GM21423 (cell line): ENCODE measurements at regions not wholly inside any gene's neighbourhood (a gene's known extent, or its start where the extent isn't known, plus 50 kb on each side); places are given as distances from the start of the nearest gene placed in this dataset.

Experiments used
- ATAC-seq: cut with Tn5 transposase; IDR thresholded peaks from one replicate; pipeline ENCODE4 v1.9.1; 2021; ENCODE audit warnings: mild to moderate bottlenecking, moderate library complexity; ENCODE audit not compliant: unreplicated experiment

DNA sequence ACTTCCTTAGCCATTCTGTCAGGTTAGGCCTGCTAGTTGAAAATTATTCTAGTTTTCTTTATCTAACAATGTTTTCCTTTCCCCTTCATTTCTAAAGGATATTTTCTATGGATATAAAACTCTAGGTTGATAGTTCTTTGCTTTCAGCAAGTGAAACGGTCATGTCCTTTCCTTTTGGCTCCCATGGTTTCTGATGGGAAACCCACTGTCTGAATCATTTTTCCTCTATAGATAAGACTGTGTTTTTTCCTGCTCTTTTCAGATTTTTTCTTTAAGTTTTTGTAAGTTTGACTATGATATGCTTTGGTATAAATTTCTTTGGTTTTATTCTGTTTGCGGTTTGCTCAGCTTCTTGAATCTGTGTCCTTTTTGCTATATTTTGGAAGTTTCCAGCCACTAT, 800.9 kb downstream of the USP25 start:
- ATAC-seq, result no peak

DNA sequence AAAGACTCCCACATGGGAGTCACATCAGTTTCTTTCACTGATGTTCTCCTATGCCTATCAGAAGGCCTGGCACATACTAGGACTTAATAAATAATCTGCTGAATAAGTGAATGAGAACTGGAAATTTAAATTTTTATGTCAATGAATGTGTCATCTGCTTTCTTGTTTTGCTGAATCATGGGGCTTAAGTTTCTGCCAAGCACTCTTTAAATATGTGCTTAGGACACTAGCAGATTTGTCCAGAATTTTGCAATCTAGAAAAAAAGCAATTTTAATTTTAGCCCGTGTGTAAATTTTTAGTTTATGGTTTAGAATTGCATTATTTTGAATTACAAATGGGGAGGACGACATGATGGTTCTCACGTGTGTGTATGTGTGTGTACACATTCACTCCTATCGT, 803.1 kb downstream of the USP25 start:
- ATAC-seq, result no peak

DNA sequence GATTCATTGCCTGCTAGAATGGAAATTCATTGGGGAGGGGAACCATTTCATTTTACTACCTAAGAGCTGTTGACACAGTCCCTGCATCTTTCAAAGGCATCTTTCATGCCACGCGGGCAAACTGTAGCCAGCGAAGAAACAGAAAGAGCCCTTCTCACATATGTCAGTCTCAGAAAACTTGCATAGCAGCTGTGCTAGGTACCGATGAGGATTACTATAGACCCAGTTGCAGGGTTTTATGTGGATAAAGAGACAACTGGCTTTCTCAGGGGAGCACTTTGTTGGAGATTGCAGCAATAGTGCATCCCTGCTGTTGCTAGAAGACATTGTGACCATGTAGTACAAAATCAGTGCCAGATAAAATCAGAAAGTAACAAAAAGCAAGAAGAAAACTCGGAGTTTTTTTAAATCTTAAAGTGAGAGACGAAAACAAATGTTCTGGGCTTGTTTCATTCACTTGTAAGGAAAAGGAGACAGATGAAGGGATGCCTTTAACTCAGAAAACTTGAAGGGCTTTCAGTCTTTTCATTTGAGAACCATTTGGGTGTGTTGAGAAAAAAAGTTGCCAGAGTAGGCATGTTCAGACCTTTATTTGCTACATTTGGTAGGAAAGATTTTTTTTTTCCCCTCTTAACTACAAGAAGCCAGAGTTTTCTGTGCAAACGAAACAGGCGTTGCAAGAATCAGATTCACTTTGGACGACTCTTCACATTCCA, 804.1 kb downstream of the USP25 start:
- ATAC-seq, result no peak

DNA sequence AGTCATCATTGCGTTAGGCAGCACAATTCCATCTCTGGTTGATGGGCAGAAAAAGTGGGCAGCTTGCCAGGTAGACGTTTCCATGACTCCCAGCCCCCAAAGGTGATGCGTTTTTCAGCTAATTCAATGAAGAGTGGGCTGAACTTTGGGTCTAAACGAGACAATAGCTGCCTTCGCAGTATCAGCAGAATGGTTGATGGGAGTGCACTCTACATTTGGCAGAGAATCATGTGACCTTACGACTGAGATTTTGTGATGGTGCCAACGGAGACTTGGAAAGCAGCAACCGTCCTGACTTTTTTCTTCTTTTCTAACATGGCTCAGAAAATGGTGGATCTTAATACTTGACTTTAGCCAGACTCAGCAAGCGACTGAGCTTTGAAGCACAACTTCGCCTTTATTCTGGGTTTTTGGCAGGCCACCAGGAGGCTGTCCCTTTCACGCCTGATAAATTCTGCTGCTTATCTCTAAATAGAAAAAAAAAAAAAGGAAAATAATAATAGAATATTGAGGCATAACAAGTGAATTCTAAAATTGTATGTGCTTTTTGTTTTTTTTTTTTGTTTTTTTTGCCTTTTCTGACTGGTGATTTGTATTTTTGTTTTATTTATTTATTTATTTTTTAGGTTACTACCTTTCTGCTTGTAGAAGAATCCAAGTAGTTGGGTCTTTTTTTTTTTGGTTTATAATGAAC, 804.8 kb downstream of the USP25 start:
- no peak for ATAC-seq

DNA sequence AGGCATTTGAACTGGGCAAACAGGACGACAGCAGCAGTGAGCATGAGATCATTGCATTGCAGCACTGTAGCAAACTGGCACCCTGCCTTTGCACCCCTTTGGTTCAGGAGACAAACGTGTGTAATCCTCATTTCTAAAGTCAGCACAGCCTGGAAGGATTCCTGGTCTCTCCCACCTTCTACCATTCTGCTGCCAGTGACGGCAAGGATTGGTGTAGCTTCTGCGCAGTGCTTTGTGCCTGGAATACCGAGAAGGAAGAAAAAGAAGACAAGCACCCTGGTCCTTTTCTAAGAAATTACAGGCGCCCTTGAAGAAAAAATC, 805.3 kb downstream of the USP25 start:
- no peak for ATAC-seq

DNA sequence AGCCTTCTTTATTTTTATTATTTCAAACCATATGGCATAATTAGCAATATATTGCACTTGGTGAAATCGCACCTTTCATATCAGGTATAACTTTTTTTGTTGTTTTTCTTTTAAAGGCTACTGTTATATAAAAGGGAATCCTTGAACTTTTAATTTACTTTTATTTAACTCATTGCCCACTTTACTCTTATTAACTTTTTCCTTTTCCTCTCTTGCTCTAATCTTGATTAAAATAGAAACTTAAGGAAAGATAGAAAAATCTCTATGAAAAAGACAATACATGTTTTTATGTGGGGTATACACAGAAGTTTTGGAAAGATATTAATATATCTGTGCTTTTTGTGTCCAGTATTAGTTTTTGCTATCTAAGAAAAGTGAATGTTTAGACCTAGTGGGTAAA, 805.8 kb downstream of the USP25 start:
- no peak for ATAC-seq

DNA sequence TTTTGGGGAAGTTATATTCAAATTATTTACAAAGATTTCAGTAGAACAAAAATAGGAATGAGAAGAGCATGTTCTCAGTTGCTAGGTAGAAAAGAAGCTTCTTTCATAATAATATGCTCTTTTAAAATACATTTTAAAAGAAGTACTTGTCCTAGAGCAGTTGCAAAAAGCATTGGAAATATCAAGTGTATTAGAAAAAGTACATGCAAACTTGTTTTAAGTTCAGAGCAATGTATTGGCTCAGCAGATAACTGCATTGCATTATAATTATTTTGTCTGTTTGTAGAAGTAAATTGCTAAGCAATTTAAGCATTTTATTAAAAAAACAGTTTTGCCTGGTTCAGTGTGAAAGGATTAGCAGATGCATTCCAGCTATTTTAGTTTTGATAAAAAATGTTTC, 806.4 kb downstream of the USP25 start:
- no peak for ATAC-seq

DNA sequence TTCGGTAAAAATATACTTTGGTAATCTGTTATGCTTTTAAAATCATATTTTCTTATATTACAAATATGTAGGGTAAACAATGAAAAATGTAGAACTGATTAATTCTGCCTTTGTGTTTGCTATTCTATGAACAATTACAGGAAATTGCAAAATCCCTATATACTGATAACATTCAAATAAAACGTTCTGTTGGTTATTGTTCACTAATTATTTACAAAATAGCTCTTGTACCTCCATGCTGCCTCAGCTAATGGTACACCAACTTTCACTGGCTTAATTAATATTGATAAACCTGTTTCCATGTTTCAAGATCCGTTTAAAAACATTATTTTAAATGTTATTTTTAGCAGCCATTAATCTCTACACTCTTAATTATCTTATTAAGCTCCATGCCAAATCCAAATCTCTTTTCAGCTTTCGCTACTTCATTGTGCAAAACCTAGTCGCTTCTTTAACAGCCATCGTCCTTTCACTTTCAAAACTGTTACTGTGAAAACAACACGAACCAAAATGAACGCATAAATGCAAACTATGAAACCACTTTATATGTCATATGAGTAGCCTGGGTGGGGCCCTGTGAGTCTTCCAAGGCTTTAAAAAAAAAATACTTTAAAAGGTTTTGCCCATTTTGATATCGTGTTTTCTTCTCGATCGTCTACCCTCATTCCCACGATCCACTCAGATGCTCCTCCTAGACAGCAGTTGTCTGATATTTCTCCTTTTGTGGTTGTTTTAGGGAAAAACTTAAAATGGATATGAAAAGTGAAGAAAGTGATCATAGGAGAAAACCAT, 807.1 kb downstream of the USP25 start:
- ATAC-seq, result no peak

DNA sequence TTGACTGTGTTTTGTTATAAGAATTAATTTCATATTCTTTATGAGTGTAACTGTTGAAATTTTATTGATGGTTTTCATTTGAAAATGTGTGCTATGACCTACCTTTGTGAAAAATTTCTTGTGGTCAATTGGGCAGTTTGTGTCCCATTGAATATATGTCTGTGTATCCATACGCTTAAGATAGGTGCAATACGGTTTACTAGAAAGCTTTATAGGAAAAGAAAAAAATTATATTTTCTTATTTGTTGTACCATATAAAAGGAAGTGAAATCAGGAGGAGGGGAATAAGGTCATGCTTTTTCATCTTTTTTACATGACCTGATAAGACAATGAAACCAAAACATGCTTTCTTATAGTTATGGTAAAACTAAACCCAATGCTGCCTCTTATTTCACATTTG, 807.7 kb downstream of the USP25 start:
- no peak for ATAC-seq

DNA sequence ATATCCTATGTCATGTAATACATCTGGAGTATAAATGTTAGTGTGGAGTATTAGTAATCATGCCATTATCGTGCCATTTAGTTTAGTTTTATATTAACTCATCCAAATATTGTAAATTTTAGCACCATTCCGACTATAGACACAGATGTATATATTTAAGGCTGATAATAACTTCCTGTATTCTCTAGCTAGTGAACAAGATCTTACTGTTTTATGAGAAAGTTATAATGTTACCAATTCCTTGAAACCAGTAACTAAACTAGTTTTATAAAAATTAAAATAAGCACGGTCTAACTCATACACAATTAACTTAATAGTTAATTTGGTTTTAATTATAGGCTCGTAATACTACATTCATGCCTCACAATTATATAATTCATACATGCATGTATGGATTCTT, 808.6 kb downstream of the USP25 start:
- ATAC-seq, result no peak

DNA sequence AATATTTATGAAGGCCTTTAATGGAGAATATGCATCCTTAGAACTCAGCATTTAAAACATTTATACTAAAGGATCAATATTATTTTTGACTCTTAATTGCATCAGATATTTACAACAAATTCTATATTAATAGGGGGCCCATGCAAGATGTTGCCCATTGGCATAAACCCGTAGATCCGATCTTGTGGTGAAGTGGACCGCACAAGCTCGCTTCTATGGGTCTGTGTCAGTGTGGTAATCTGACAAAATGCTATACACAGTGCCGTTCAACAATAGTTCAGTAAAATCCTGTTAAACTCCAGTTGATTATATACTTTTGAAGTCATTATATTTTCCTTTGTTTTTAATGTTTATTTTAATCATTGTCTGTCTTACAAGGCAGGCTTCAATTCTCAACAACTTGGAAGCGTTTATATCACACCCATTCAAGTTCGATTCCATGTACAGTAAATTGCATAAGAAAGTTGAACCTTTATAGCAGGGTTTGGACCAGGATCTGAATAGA, 809.2 kb downstream of the USP25 start:
- no peak for ATAC-seq

DNA sequence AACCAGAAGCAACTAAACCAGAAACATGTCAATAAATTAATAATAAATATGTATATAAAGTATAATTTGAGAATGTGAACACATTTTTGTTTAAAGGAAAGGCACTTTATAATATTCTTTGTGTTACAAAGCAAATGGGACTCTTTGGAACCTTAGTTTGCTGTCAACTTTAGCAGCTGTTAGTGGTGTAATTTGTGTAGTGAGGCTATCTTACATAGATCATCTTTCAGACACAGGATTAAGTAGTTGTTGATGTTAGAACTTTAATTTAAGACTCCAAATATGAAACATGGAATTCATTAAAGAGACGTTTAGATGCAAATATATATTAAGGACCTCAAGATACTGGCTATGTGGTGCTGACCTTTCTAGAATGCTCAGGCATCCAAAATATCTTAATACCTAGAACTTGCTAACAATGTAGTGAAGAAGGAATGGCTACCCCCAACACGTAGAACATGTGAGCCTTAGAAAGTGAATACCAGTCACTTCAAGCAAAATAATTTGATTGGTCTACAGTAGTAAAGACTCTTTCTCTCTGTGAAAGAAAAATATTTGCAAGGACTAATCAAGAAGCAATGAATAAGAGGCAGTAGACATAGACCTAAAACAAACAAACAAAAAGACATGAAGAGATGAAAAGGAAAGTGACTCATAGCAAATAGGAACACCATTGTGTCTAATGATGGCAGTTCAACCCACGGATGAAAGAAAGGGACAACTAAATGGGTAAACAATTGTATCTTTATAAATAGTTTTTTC, 811.4 kb downstream of the USP25 start:
- ATAC-seq, result no peak

DNA sequence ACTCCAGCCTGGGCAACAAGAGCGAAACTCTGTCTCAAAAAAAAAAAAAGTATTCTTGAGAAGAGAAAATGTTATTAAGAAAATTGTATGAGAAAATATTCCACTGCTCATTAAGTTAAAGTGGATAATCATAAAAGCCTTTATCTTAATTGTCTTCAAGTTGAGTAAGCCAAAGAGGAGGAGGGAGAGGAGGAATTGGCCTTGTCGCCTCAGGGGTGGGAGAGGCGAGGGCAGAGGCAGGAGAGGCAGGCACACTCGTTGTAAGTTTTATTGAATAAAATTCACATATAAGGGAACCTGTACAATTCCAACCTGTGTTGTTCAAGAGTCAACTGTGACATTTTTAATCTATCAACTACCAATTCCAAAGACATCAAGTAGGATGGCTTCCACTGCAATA, 820.3 kb downstream of the USP25 start:
- ATAC-seq, result no peak

DNA sequence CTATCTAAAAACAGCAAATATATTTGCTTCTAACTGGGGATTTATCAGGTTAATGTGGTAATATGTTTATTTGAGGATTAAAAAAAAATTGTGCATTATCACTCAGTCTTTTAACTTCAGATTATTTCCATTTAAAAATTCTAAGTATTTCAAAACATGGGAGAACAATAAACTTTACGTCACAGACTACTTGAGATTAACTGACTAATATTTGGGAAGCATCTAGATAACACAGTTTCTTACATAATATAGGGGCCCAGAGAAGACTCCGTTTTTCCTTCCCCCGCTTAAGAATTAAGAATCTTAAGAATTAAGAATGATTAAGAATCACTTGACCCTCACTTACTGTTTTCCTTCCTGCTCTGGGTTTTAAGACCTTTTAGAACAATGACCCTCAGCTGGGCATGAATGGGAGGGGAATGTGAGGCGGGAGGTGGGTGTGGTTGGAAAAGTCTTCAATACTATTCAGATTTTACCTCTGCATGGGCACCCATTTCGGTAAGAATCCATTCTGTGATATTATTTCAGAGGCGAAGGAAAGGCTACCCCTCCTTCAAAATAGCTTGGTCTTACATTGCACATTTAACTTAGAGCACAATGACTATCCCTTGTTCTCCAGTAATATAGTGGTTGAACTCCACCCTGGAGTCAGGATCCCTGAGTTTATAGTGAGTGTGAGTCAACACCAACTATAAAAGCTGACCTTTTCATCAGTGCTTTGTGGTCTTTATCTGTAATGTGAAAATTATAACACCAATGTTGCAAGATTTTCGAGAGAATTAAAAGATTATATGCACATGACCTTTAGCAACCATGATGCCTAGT, 821.3 kb downstream of the USP25 start:
- ATAC-seq, result no peak

DNA sequence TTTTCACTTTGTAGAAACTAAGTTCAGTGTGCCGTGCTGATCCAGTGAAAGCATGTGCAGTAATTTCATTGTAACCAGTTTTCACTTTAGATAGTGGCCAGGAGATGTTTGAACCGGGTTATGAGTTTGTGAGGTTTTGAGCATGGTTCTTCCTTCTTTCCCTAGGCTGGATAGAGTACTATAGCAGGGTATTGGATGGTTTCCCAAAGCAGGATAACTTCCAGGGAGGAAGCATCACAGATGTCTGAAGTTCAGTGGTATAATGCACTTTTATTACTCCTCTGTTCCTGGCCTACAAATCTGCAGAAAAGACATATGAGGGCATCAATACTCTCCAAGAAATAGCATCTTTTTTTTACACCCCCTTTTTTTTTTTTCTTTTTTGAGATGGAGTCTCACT, 823.1 kb downstream of the USP25 start:
- no peak for ATAC-seq

DNA sequence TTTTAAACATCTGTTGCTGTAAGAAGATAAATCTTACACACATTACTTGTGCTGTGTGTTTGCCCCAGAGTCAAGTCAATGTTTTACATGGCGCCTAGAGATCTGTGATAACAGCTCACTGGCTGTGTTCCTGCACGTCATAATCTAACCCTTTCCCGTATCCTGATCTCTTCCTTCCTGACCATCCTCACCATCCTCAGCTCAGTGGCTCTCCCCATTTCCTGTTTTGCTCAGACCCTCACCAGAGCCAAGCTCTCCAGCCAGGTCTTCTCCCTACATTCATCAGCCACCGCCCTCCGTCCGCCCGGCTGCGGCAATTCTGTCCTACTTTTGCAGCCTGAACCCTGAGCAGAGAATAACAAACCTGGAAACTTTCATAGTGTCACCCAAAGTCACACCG, 824.7 kb downstream of the USP25 start:
- ATAC-seq, result no peak

DNA sequence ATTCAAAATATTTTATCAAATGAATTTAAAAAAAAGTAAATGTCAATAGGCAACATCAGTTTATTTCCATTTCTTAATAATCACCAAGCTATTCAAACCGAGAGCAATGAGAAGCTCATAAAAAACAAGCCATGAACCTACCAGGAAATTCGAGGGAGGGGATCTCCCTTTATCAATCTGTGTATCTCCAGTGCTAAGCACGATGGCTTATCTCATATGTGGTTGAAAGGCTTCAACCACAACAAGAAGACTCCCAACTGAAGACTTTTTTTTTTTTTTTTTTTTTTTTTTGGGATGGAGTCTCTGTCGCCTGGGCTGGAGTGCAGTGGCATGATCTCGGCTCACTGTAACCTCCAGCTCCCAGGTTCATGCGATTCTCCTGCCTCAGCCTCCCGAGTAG, 833.3 kb downstream of the USP25 start:
- no peak for ATAC-seq

DNA sequence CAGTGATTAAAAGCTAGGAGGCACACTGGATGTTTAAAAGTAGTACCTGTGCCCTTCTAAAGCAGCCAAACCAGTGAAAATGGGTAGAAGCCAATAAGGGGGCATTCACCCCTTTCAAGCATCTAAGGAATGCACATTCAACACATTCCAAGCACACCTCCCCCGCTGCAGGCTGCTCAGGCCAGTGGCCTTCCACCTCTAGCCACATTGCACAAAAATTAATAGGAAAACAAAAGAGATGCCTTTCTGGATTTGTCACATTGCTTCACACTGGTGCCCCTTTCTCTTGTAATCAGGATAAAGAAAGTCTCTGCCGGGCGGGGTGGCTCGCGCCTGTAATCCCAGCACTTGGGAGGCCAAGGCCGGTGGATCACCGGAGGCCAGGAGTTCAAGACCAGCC, 834.0 kb downstream of the USP25 start:
- ATAC-seq, result no peak

DNA sequence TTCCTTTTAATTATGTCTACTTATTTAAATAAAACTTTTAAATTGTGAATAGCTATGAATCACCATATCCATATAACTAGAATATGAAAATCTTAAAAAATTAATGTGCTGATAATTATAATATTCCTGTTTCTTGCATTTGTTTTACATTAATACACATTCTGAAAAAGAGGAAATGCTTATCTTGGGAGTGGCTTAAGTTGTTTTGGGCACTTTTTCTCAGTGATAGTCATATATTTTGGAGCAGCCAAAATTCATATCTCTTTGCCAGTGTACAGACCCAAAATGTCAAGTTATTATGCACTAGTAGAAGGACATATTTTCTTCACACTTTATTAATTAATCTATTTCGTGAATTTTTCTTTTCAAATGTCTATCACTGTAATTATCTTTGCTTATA, 838.5 kb downstream of the USP25 start:
- ATAC-seq, result no peak

DNA sequence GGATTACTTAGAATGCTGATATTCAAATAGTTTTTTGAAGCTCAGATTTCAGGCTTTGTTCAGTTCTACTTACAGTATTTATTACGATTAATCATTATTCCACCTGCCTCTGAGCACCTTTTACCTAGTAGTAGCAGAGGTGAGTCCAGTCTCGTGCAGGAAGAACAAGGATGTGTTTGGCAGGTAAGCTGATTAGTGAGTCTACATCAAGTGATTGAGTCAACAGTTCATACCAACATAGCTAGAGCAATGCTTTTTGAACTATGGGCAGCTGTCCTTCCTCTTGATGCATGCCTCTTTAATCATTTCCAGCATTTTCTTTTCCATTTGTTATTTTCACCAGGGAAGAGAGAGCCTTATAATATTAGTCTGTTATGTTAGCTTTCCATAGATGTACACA, 838.9 kb downstream of the USP25 start:
- no peak for ATAC-seq
